Astrocyte (in vitro differentiated cells and primary cell): ENCODE measurements at regions not wholly inside any gene's neighbourhood (a gene's known extent, or its start where the extent isn't known, plus 50 kb on each side); places are given as distances from the start of the nearest gene placed in this dataset.

Source experiments
- DNase-seq: peaks from one replicate; pipeline ENCODE4 v3.0.0-alpha.2; 2010; ENCODE audit warnings: low read depth
- FAIRE-seq: peaks from 2 replicates; lab custom pipeline; 2011; peaks lifted over from hg19 to GRCh38; lab: Jason Lieb, UNC
- H2AFZ ChIP-seq: 2 replicates; pipeline ENCODE4 v1.6.0; 2012; ENCODE audit warnings: low read depth, low read length, inconsistent platforms
- H3K27ac ChIP-seq: 2 replicates; pipeline ENCODE4 v1.5.1; 2011; ENCODE audit warnings: low read depth, low read length, inconsistent platforms
- H3K27me3 ChIP-seq: 2 replicates; pipeline ENCODE4 v1.6.0; 2011; ENCODE audit warnings: low read length, inconsistent platforms; ENCODE audit not compliant: insufficient read depth
- H3K36me3 ChIP-seq: 2 replicates; pipeline ENCODE4 v1.5.1; 2011; ENCODE audit warnings: low read length, inconsistent platforms; ENCODE audit not compliant: insufficient read depth
- H3K4me1 ChIP-seq: 2 replicates; pipeline ENCODE4 v1.5.1; 2011; ENCODE audit warnings: low read length, inconsistent platforms; ENCODE audit not compliant: insufficient read depth
- H3K4me2 ChIP-seq: 2 replicates; pipeline ENCODE4 v1.6.0; 2012; ENCODE audit warnings: low read length, inconsistent platforms
- H3K4me3 ChIP-seq: 2 replicates; pipeline ENCODE4 v1.5.1; 2011; ENCODE audit warnings: low read depth, mild to moderate bottlenecking, low read length, inconsistent platforms; ENCODE audit not compliant: insufficient read depth
- H3K79me2 ChIP-seq: 2 replicates; pipeline ENCODE4 v1.6.0; 2012; ENCODE audit warnings: mild to moderate bottlenecking, low read length, inconsistent platforms; ENCODE audit not compliant: insufficient read depth
- H3K9ac ChIP-seq: 2 replicates; pipeline ENCODE4 v1.6.0; 2012; ENCODE audit warnings: mild to moderate bottlenecking, low read length, inconsistent platforms
- H3K9me3 ChIP-seq: 2 replicates; pipeline ENCODE4 v1.5.1; 2012; ENCODE audit warnings: low read depth, mild to moderate bottlenecking, low read length, inconsistent platforms; ENCODE audit not compliant: insufficient read depth
- H4K20me1 ChIP-seq: 2 replicates; pipeline ENCODE4 v1.6.0; 2012; ENCODE audit warnings: low read length, inconsistent platforms; ENCODE audit not compliant: insufficient read depth
- H3K27ac Mint-ChIP-seq: one replicate; pipeline ENCODE4 v1.8.0; 2021; ENCODE audit warnings: mild to moderate bottlenecking, mixed read lengths; ENCODE audit not compliant: unreplicated experiment
- H3K27me3 Mint-ChIP-seq: one replicate; pipeline ENCODE4 v1.8.0; 2021; ENCODE audit warnings: low read depth, mixed read lengths; ENCODE audit not compliant: unreplicated experiment
- H3K36me3 Mint-ChIP-seq: one replicate; pipeline ENCODE4 v1.8.0; 2021; ENCODE audit warnings: low read depth, mixed read lengths; ENCODE audit not compliant: unreplicated experiment
- H3K4me1 Mint-ChIP-seq: one replicate; pipeline ENCODE4 v1.8.0; 2021; ENCODE audit warnings: low read depth, mixed read lengths; ENCODE audit not compliant: unreplicated experiment
- H3K4me3 Mint-ChIP-seq: one replicate; pipeline ENCODE4 v1.8.0; 2021; ENCODE audit warnings: mild to moderate bottlenecking, moderate library complexity, mixed read lengths; ENCODE audit not compliant: unreplicated experiment
- H3K9me3 Mint-ChIP-seq: one replicate; pipeline ENCODE4 v1.8.0; 2021; ENCODE audit warnings: mild to moderate bottlenecking, mixed read lengths; ENCODE audit not compliant: unreplicated experiment
- CTCF ChIP-seq: IDR thresholded peaks from 2 replicates; pipeline ENCODE4 v1.5.1; 2011; ENCODE audit warnings: low read depth, mild to moderate bottlenecking, inconsistent platforms, low read length, moderate library complexity; ENCODE audit not compliant: insufficient read depth
- EZH2 ChIP-seq: IDR thresholded peaks from 2 replicates; pipeline ENCODE4 v1.6.1; 2012; ENCODE audit warnings: mild to moderate bottlenecking, low read length, inconsistent platforms; ENCODE audit not compliant: insufficient read depth

GRCh38 chr2:103977241-103977640 lies 876.7 kb upstream of the POU3F3 start:
- no peak for DNase-seq
- no peak for FAIRE-seq
- Mint-ChIP-seq H3K27me3 (no peaks in the 10 kb centered on the region), H3K9me3 (no peaks in the 10 kb centered on the region), H3K4me3 (no peak overlapping the region), H3K27ac (no peak overlapping the region), H3K36me3 (no peaks in the 10 kb centered on the region), H3K4me1 (no peaks in the 10 kb centered on the region)
- Histone ChIP-seq H4K20me1 (no peaks in the 10 kb centered on the region), H3K4me2 (no peak overlapping the region), H2AFZ (no peak overlapping the region), H3K4me3 (no peak overlapping the region), H3K4me1 (no peaks in the 10 kb centered on the region), H3K9ac (no peak overlapping the region), H3K36me3 (no peaks in the 10 kb centered on the region), H3K9me3 (no peaks in the 10 kb centered on the region), H3K27ac (no peak overlapping the region), H3K79me2 (no peaks in the 10 kb centered on the region), H3K27me3 (no peaks in the 10 kb centered on the region)
- no peak for TF ChIP-seq CTCF
- TF ChIP-seq EZH2: no peak

DNA sequence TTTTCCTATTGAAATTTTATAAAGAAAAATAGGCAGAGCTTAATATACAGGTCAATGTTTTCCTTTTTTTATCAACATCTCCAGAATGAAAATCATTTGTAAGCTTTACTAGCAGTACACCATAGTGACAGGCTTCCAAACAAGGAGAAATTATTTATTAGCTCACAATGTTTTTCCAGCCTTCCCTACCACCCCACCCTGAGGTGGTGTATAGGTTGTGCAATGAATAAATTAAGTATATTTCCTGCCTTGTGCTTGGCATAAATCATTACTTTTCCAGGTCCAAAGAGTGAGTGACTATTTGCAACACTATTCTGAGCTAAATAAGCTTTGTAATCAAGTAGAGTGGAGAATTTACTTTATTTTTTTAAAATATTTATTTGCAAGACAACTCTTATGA lies 876.2 kb upstream of the POU3F3 start:
- Mint-ChIP-seq H3K4me1 (no peaks in the 10 kb centered on the region), H3K27me3 (no peaks in the 10 kb centered on the region), H3K36me3 (no peaks in the 10 kb centered on the region), H3K4me3 (no peak overlapping the region), H3K9me3 (no peaks in the 10 kb centered on the region), H3K27ac (no peak overlapping the region)
- Histone ChIP-seq H3K4me2 (no peak overlapping the region), H3K9ac (no peak overlapping the region), H3K27me3 (no peaks in the 10 kb centered on the region), H4K20me1 (no peaks in the 10 kb centered on the region), H3K4me3 (no peak overlapping the region), H3K9me3 (no peaks in the 10 kb centered on the region), H3K36me3 (no peaks in the 10 kb centered on the region), H3K27ac (no peak overlapping the region), H2AFZ (no peak overlapping the region), H3K79me2 (no peaks in the 10 kb centered on the region), H3K4me1 (no peaks in the 10 kb centered on the region)
- FAIRE-seq: no peak
- no peak for TF ChIP-seq CTCF
- no peak for TF ChIP-seq EZH2
- DNase-seq: no peak

DNA sequence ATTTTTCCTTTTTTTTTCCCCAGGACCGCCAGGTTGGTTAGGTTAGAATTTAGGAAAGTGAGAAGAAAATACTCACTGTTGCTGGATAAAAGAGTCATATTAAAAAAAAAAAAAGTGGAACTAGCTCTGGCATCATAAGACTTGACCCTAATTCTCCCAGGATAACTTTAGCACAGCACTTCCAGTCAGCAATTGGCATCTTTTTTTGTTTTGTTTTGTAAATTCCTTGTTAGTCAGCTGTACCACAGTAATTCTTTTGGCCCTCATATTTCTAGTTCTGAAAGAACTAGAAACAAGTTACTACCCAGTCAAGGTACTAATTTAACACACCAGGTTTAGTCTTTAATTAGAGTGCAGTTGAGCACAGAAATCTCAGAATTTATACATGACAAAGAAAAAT lies 873.5 kb upstream of the POU3F3 start:
- Histone ChIP-seq H3K4me3 (no peak overlapping the region), H3K27ac (no peak overlapping the region), H3K9me3 (no peaks in the 10 kb centered on the region), H2AFZ (no peak overlapping the region), H3K9ac (no peak overlapping the region), H3K36me3 (no peaks in the 10 kb centered on the region), H3K79me2 (no peaks in the 10 kb centered on the region), H4K20me1 (no peaks in the 10 kb centered on the region), H3K27me3 (no peaks in the 10 kb centered on the region), H3K4me1 (no peaks in the 10 kb centered on the region), H3K4me2 (no peak overlapping the region)
- H3K27ac Mint-ChIP-seq: no peak overlapping the region
- H3K9me3 Mint-ChIP-seq: no peaks in the 10 kb centered on the region
- no peak for FAIRE-seq
- H3K36me3 Mint-ChIP-seq: no peaks in the 10 kb centered on the region
- no peaks in the 10 kb centered on the region for H3K4me1 Mint-ChIP-seq
- H3K4me3 Mint-ChIP-seq: no peak overlapping the region
- DNase-seq: no peak
- H3K27me3 Mint-ChIP-seq: no peaks in the 10 kb centered on the region
- TF ChIP-seq EZH2 (no peak), CTCF (no peak)
